Transverse colon (tissue), 4 donors: ENCODE measurements at regions not wholly inside any gene's neighbourhood (a gene's known extent, or its start where the extent isn't known, plus 50 kb on each side); places are given as distances from the start of the nearest gene placed in this dataset.

Source experiments
- EP300 ChIP-seq: sonication (generic); formaldehyde crosslinking; IDR thresholded peaks from one replicate; pipeline ENCODE4 v1.6.1; 2017; ENCODE audit warnings: antibody characterized with exemption, low read depth
- POLR2A ChIP-seq: fragments of 450-650 bp; IDR thresholded peaks from one replicate; pipeline ENCODE4 v1.6.1; 2016; ENCODE audit warnings: antibody characterized with exemption, mild to moderate bottlenecking, moderate library complexity
- POLR2AphosphoS5 ChIP-seq, 3 donors: sonication (generic); formaldehyde crosslinking; IDR thresholded peaks; one replicate each; pipeline ENCODE4 v1.6.1; 2016; ENCODE audit warnings: antibody characterized with exemption in 3 of 3
- TF ChIP-seq, protein P1 (sequence below), 5 experiments: fragments of 200-600 bp in 3 of 5; fragments of 450-650 bp in 2 of 5; sonication (generic) in 3 of 5; IDR thresholded peaks; 1 replicate in 2 of 5; 2 replicates in 3 of 5; pipeline ENCODE4 v1.5.1; 2016 to 2017; ENCODE audit warnings: antibody characterized with exemption in 5 of 5, inconsistent platforms in 3 of 5, mild to moderate bottlenecking in 2 of 5, moderate library complexity in 1 of 5

DNA sequence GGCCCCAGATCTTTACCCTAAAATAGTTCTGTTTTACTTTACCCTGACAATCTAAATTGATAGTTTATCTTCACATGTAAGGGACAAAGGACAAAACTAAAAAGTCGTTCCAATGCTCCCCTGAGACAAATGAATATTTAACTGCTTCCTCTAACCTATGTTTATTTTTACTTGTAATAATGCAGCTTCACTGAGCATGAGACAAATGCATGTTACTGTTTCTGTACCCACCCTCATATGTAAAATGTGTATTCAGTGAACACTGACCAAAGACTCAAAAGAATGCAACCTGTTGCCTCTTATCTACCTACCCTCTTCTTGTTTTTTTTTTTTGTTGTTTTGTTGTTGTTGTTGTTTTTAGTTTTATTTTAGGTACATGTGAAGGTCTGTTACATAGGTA is 1570.9 kb upstream of the SLC39A10 start:
- TF ChIP-seq POLR2A (no peak), EP300 (no peak), POLR2AphosphoS5 (IDR thresholded peaks at IDR 0.05) (no peak)
- TF ChIP-seq, protein P1, sequence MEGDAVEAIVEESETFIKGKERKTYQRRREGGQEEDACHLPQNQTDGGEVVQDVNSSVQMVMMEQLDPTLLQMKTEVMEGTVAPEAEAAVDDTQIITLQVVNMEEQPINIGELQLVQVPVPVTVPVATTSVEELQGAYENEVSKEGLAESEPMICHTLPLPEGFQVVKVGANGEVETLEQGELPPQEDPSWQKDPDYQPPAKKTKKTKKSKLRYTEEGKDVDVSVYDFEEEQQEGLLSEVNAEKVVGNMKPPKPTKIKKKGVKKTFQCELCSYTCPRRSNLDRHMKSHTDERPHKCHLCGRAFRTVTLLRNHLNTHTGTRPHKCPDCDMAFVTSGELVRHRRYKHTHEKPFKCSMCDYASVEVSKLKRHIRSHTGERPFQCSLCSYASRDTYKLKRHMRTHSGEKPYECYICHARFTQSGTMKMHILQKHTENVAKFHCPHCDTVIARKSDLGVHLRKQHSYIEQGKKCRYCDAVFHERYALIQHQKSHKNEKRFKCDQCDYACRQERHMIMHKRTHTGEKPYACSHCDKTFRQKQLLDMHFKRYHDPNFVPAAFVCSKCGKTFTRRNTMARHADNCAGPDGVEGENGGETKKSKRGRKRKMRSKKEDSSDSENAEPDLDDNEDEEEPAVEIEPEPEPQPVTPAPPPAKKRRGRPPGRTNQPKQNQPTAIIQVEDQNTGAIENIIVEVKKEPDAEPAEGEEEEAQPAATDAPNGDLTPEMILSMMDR (IDR thresholded peaks at IDR 0.05), result no peak
